C4-2B (cell line): ENCODE measurements at regions not wholly inside any gene's neighbourhood (a gene's known extent, or its start where the extent isn't known, plus 50 kb on each side); places are given as distances from the start of the nearest gene placed in this dataset.

Source experiments
- H3K27ac ChIP-seq: fragments of 450-650 bp; 2 replicates; pipeline ENCODE4 v1.5.1; 2017
- ZFX ChIP-seq: fragments of 450-650 bp; IDR thresholded peaks from 2 replicates; pipeline ENCODE4 v1.6.1; 2017
- TF ChIP-seq, protein P1 (sequence below): fragments of 450-650 bp; conservative IDR thresholded peaks from 2 replicates; pipeline ENCODE4 v1.5.1; 2017; ENCODE audit warnings: mild to moderate bottlenecking

DNA sequence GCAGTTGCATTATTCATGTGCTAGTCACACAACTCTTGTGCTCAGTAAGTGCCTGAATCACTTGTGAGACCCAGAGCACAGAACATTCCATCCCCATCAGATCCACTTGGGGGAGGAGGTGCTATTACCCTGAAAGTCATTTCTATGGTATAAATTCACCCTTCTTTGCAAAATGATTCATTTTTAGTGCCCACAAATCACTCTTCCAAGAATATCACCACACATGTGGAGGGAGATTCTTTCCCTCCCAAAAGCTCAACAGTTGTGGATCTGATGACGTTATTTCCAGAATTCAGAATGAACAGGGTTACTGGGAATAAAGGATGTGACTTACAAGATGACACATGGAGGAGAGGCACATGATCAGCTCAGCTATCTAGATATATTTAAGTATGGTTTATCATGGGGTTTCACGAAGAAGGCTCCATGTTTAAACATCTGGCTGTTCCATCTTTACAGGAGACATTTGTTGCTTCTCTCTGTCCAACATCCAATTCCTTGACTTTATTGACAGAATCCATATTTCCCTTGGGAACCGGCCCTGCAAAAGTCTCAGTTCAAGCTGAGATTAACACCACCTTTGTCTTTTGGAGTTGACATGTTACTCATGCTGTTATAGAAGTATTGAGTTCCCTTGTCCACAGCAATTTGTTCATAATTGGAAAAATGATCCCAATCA lies 214.2 kb upstream of the PROK2 start:
- H3K27ac ChIP-seq = no peak overlapping the region
- TF ChIP-seq, protein P1, sequence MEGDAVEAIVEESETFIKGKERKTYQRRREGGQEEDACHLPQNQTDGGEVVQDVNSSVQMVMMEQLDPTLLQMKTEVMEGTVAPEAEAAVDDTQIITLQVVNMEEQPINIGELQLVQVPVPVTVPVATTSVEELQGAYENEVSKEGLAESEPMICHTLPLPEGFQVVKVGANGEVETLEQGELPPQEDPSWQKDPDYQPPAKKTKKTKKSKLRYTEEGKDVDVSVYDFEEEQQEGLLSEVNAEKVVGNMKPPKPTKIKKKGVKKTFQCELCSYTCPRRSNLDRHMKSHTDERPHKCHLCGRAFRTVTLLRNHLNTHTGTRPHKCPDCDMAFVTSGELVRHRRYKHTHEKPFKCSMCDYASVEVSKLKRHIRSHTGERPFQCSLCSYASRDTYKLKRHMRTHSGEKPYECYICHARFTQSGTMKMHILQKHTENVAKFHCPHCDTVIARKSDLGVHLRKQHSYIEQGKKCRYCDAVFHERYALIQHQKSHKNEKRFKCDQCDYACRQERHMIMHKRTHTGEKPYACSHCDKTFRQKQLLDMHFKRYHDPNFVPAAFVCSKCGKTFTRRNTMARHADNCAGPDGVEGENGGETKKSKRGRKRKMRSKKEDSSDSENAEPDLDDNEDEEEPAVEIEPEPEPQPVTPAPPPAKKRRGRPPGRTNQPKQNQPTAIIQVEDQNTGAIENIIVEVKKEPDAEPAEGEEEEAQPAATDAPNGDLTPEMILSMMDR = no peak
- no peak for TF ChIP-seq ZFX

DNA sequence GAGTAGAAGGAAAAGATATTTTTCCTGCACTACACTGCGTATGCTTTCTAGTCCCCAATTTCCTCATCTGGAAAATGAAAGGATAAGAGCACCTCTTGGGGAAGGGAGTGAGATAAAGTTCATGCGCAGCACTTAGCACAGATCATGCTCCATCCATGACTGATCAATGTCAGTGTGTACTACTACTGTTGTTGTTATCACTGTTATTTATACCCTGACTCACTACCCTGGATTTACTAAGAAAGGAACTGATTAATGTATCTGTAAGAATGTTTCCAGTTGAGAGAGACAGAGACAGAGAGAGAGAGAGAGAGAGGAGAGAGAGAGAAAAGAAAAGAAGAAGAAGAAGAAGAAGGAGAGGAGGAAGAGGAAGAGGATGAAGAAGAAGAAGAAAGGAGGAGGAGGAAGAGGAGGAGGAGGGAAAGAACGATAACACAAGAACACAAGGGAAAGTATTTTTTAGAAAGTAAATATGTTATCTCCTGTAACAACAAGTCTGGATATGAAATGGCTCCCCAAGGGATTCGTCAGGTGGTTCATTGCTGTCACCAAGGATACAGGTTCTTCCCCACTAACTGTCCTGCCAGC lies 212.2 kb upstream of the PROK2 start:
- TF ChIP-seq, protein P1 = no peak
- no peak overlapping the region for H3K27ac ChIP-seq

DNA sequence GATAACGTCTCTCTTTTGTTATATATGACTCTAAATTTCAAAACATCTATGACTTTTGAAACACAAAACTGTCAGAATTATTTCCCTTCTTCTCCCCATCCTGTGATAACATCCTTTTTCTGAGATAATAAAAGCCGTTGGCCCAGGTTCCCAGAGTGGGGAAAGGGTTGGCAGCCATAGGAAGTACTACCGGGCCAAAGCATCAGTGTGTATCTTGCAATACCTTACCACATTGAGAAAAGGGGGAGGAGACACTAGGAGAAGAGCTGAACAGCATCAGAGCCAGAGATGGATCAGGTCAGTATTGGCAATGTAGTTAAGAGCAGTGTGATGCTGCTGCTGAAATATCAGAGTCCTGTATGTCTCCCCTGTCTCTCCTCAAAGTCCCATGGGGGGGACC lies 210.0 kb upstream of the PROK2 start:
- TF ChIP-seq ZFX = no peak
- TF ChIP-seq, protein P1 = no peak
- no peak overlapping the region for H3K27ac ChIP-seq

DNA sequence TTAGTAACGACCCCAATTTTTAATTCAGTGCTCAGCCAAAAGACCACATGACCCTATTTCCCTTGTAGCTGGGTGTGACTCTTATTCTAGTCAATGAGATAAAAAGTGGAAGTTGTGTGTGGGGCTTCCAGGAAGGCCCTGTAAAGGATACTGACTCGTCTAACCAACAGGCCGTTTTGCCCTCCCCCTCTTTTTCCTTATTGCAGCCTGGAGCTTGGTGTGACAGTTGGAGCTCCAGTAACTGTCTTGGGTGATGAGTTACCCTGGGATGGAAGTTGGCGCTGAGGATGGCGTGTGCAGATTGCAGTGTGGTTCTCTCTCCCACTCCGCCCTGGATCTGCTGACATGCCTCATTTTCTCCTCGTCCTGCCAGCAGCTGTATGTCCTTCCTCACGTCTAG lies 209.3 kb upstream of the PROK2 start:
- TF ChIP-seq ZFX = no peak
- TF ChIP-seq, protein P1 = no peak
- no peak overlapping the region for H3K27ac ChIP-seq

DNA sequence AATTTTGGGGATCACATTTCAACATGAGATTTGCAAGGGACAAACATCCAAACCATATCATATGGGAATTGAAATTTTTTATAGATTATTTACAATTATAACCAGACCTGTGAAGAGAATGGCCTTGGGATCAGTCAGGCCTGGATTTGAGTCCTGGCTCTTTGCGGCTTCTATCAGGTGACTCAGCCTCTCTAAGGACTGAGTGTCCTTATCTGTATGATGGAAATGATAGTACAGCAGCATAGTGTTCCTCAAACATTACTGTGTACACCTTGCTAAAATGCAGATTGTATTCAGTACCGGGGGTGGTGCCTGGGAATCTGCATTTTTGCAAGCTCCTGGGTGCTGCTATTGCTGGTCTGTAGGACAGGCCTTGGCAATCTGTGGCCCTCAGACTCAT lies 206.7 kb upstream of the PROK2 start:
- no peak for TF ChIP-seq ZFX
- H3K27ac ChIP-seq = no peak overlapping the region

DNA sequence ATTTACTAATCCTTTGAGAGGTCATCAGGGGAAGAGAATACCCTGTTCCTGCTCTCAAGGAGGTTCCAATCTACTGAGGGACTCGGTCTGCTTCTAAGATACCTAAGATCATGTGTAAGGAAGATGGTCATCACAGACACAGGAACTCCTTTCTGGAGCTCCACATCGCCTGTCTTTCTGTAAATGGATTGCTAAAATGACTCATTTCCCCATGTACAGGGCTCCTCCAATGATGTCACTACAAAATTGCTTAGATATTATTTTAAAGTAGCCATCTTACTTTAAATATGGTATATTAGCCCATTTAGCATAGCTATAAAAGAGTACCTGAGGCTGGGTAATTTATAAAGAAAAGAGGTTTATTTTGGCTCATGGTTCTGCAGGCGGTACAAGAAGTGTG lies 206.1 kb upstream of the PROK2 start:
- TF ChIP-seq ZFX = no peak
- TF ChIP-seq, protein P1 = no peak
- no peak overlapping the region for H3K27ac ChIP-seq

DNA sequence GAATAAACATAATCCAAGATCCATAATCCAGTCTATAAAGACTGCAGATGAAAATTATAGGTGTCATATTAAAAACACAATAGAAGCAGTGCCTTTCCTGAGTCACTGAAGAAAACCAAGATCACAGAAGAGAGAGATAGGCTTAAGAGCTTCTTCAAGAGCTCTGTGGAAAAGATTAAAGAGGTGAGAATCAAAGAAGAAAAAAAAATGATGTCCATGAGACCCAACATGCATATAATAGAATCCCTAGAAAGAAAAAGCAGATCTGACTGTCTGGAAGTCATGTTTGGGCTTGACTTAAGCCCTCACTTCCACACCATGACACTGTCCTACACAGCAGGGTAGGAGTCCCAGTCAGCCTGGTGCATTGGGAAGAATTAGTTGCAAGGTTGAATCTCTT lies 205.6 kb upstream of the PROK2 start:
- TF ChIP-seq ZFX = no peak
- TF ChIP-seq, protein P1 = no peak
- no peak overlapping the region for H3K27ac ChIP-seq

DNA sequence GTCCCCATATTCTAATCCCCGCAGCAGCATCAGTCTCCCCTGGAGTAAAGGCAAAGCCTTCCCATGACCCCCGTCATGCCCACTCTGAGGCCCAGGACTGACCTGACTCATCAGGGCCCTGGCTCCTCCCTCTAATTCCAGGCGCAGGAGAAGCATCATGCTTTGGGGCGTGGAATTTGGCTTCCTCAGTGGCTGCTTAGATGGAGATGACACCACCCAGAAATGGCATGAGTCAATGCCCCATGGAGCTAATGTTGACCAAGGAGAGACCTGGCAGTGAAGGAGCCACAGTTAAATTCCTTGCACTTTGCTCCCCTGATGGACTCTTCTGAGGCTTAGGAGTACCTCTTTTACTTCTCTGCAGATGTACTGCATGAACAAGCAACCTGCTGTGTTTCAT lies 204.2 kb upstream of the PROK2 start:
- no peak overlapping the region for H3K27ac ChIP-seq
- no peak for TF ChIP-seq ZFX
- TF ChIP-seq, protein P1 = no peak
